OCI-LY7 (cell line): ENCODE measurements at regions not wholly inside any gene's neighbourhood (a gene's known extent, or its start where the extent isn't known, plus 50 kb on each side); places are given as distances from the start of the nearest gene placed in this dataset.

ENCODE experiments used
- EZH2phosphoT487 ChIP-seq: fragments of 200-600 bp; sonication (generic); IDR thresholded peaks from 2 replicates; pipeline ENCODE4 v1.6.1; 2018; ENCODE audit warnings: low read depth, borderline replicate concordance, mild to moderate bottlenecking, mixed run types, antibody characterized with exemption, low read length, moderate library complexity, mixed read lengths
- TF ChIP-seq, protein P1 (sequence below): fragments of 200-600 bp; sonication (generic); conservative IDR thresholded peaks from 2 replicates; pipeline ENCODE4 v1.5.1; 2014; ENCODE audit warnings: mild to moderate bottlenecking, antibody characterized with exemption, low read length, moderate library complexity, mixed read lengths

DNA sequence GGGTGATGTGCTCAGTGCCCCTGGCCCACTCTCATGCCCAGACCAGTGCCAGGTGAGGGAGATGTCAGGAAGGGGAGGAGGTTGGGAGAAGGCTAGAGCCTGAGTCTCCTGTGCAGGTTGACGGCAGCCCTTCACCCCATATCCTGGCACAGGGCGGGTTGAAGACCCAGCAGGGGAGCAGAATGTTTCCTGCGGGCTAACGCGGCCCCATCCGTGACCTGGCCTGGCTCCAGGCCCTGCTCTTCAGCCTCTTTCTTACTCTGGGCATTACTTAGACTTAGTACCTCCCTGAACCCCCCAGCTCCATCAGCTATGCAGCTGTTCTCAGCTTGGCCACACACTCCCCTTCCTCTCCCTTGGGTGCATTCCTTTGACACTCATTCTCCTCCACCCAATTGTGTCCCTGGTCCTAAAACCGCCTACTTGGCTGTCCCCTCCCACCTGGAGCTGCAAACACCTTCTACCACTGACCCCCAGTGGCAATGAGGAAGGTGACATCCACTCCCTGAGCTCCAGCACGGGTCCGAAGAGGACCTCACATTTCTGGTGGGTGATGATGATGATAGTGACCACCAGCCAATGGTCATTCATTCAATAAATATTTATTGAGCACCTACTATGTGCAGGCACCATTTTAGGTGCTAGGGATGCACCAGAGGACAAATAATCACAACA, 179.0 kb downstream of the PTPRU start:
- TF ChIP-seq, protein P1, sequence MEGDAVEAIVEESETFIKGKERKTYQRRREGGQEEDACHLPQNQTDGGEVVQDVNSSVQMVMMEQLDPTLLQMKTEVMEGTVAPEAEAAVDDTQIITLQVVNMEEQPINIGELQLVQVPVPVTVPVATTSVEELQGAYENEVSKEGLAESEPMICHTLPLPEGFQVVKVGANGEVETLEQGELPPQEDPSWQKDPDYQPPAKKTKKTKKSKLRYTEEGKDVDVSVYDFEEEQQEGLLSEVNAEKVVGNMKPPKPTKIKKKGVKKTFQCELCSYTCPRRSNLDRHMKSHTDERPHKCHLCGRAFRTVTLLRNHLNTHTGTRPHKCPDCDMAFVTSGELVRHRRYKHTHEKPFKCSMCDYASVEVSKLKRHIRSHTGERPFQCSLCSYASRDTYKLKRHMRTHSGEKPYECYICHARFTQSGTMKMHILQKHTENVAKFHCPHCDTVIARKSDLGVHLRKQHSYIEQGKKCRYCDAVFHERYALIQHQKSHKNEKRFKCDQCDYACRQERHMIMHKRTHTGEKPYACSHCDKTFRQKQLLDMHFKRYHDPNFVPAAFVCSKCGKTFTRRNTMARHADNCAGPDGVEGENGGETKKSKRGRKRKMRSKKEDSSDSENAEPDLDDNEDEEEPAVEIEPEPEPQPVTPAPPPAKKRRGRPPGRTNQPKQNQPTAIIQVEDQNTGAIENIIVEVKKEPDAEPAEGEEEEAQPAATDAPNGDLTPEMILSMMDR, result peak; percentile 44
- TF ChIP-seq EZH2phosphoT487, result no peak
